ENCODE measurements at regions not wholly inside any gene's neighbourhood (a gene's known extent, or its start where the extent isn't known, plus 50 kb on each side); places are given as distances from the start of the nearest gene placed in this dataset.
"Not testable (repeated sequence)": the region's sequence is repeated elsewhere in the genome, so short reads cannot be mapped to it uniquely, and the experiment has no call there.

DNA sequence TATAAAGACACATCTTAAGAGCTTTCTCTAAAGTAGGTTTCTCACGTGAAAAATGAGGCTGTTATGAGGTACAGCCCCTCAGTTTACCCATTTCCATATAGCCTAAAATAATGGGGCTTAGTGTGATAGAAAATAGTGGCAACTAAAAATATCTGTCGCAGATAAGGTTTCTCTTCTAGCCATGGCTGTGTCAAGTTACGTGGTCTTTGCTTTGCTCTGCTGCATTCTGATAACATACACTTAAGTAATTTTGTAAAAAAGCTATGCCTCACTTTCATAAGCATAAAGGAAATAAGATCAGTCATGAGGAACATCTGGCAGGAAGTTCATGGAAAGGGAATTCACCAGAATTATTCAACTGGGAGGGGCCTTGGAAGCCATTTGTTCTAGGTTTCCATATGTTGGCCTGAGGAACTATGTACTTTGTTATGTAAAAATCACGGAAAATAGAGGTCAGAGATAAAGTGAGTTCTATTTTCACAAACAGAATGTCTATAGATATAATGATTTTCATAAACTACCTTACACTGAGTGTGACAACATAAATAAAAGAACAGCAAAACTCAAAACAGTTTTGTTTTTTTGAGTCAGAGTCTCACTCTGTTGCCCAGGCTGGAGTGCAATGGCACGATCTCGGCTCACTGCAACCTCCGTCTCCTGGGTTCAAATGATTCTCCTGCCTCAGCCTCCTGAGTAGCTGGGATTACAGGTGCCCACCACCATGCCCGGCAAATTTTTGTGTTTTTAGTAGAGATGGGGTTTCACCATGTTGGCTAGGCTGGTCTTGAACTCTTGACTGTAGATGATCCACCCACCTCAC, 195.6 kb upstream of the KRR1 start:
- no peak overlapping the region for H3K27ac ChIP-seq (ENCODE audit: low read depth, low read length)
- 62 to 73% (median 67%) methylated on average over 8 of the region's 8 CpGs for WGBS, 3 donors

DNA sequence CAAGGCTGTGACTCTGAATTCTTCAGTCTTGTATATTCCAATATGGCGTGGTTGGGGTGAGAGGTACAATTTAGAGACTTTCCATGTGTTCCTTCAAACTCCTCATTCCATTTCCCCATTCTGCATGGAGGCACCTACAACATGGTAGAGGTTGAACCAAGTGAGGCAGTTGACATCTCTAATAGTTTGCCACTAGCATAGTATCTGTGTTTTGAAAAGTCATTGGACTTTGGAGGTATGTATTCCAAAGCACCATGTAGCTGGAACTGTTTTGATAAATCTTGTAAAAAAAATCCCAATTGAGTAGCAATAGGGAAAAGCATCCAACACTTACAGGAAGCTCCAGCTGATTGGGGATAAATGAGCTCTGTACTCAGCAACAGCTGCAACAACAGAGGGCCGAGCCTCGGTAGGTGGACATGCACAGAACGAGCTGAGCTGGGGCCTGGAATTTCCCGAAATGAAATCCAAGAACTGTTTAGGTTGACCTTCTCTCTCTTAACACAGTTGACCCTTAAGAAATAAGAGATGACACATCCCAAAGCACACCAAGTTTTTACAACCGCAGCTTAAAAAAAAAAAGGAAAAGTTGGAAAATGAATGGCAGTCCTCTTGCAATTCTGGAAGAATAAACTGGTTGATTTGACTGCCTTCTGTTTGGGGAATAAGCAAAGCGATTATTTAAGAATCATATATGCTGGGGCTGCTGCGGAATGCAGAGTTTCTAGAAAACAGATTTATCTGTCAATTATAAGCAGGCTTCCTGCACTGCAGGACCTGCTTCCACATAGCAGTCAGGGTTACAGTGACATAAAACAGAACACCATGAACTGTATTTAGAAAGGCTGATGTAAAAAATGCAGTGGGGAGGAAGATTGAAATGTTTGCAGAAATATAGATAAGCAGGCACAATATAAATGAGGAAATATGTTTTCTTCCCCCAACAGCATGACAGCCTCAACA, 194.6 kb upstream of the KRR1 start:
- H3K27ac ChIP-seq (ENCODE audit: low read depth, low read length): no peak overlapping the region
- 35 to 55% (median 42%) methylated on average over 8 of the region's 8 CpGs for WGBS, 3 donors

DNA sequence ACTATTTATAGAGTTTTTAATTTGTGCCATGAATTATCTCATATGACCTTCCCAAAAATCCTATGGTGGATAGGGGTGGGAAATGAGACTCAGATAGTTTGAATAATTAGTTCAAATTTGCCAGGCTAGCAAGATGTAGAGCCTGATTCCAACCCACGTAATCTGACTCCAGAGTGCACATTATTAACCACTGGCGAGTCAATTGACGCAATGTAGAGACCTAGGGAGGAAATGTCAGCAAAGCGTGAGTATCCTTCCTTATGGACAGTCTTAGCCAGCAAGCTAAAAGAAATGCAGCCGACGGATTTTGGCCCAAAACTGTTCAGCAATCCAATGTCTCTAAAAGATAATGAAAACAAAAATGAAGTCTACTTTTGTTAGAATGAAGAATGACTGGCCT, 193.3 kb upstream of the KRR1 start:
- no peak overlapping the region for H3K27ac ChIP-seq (ENCODE audit: low read depth, low read length)
- 67 to 77% (median 76%) methylated on average over 6 of the region's 6 CpGs for WGBS, 3 donors

DNA sequence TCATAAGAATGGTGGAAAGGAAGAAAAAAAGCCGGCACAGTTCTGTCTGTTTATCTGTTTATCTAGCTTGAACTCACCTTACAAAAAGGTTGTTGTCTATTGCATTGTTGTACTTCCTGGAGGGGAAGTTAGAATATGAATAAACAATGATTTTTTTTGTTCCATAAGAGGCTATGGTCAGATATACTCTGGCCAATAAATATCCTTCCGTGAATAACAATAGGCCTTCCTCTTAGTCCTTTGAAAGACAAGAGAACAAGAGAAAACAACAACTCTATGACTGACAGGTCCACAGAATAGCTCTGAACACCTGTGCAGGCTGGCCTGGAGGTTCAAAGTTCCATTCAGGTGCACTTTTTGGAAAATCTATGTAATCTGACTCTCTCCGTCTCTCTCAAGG, 192.8 kb upstream of the KRR1 start:
- no peak overlapping the region for H3K27ac ChIP-seq (ENCODE audit: low read depth, low read length)

DNA sequence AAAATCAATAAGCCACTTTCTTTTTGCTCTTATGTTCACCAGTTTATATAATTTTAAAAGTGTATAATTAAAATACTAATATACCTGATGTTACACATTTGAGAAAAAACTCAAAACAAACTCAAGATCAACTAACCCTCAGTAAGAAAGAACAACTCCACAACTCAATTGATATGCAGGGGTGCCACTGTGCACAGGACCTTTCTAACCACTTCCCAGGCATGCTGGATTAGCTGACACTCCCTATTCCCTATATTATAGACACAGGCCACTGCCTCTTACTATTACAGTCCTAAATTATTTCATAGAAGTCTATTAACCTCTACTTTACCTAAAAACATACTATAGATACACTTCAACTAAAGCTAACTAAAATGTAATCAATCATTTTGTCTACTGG, 191.7 kb upstream of the KRR1 start:
- H3K27ac ChIP-seq (ENCODE audit: low read depth, low read length): no peak overlapping the region

More for the DNA sequence above, 192.8 kb upstream of the KRR1 start:
- WGBS, 3 donors: 25 to 85% (median 65%) methylated on average over 3 of the region's 3 CpGs

DNA sequence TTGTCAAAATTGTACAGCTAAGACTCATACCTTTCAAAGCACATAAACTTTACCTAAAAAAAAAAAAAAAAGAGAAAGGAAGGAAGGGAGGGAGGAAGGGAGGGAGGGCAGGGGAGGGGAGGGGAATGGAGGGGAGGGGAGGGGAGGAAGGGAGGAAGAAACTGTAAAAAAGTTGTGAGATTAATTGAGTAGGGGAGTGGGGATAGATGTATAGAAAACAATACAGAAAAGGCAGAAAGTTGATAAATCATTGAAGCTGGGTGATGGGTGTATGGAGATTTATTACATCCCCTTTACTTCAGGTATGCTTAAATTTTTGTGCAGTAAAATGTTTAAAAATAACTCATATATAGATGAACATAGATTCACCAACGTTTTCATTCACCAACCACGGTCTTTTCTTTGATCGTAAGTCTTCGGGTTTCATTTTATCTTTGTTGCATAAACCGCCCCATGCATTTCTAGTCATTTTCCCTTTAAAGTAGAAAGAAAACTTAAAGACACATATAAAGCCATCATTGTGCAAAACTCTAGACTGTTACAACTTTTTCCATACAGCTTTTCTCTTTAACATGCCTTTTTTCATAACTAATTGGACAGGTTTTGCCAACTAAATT, 191.2 kb upstream of the KRR1 start:
- H3K27ac ChIP-seq (ENCODE audit: low read depth, low read length): no peak overlapping the region
- 48 to 72% (median 48%) methylated on average over 5 of the region's 5 CpGs for WGBS, 3 donors

DNA sequence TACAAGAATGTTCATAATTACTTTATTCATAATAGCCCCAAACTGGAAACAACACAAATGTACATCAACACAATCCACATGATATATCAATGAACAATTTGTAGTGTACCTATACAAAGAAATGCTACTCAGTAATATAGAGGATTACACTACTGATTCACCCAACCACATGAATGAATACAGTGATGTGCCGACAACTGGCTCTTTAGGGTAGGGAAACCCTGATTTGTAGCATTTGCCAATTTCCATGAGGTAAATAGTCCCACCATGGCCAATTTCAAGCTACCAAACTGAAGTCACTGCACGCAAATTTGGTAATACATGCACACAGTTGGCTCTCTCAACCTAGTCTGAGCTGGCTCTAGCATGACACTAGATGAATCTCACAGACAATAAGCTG, 190.4 kb upstream of the KRR1 start:
- H3K27ac ChIP-seq (ENCODE audit: low read depth, low read length): no peak overlapping the region
- WGBS, 3 donors: 96 to 99% (median 98%) methylated on average over 2 of the region's 2 CpGs

DNA sequence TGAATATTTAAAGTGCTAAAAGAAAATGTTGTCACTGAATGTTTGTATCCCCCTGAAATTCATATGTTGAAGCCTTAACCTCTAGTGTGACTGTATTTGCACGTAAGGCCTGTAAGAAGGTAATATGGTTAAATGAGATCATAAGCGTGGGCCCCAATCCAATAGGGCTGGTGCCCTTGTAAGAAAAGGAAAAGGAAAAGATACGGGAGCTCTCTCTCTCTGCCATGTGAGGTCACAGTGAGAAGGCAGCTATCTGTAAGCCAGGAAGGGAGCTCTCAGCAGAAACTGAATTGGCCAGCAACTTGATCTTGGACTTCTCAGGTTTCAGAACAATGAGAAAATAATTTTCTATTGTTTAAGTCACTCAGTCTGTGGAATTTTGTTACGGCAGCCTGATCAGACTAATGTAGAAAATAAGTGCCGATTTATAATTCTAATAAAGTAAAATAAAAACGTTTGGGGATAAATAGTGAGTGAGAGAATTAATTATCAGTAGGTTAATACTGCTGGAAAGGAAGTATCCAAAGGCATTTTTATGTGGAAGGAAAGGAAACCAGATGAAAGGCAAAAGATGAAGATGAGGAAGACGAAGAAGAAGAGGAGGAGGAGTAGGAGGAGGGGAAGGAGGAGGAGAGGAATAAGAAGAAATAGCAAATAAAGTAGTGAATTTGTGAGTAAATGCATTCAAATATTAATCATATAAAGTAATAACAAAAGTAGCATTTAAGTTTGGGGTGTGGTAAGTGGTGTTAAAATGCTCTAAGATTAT, 188.5 kb upstream of the KRR1 start:
- WGBS, 3 donors: 61 to 68% (median 66%) methylated on average over 7 of the region's 7 CpGs
- no peak overlapping the region for H3K27ac ChIP-seq (ENCODE audit: low read depth, low read length)

DNA sequence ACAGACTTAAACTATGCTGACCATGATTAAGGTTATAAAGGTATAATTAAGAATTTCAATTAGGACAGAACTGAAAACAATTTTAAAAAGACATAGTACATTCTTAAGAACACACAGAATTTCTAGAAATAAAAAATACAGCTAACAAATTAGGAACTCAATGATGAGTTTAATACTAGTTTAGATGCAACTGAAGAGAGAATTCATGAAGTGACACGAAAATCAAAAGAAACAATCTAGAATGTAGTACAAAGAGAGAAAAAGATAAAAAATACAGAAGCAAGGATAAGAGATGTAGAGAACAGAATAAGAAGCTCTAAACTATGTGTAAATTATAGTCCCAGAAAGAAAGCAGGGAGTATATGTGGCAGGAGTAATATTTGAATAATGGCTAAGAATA, 187.8 kb upstream of the KRR1 start:
- H3K27ac ChIP-seq (ENCODE audit: low read depth, low read length): no peak overlapping the region
- 89 to 98% (median 94%) methylated on average over 1 of the region's 1 CpG for WGBS, 3 donors

- no peak overlapping the region for H3K27ac ChIP-seq (ENCODE audit: low read depth, low read length)
- 61 to 96% (median 93%) methylated on average over 1 of the region's 1 CpG for WGBS, 3 donors
Measured at GRCh38 chr12:75698052-75698451, 186.6 kb upstream of the KRR1 start.

GRCh38 chr12:75695926-75696325, 184.5 kb upstream of the KRR1 start:
- WGBS, 3 donors: 91 to 93% (median 91%) methylated on average over 4 of the region's 4 CpGs
- H3K27ac ChIP-seq (ENCODE audit: low read depth, low read length): no peak overlapping the region

DNA sequence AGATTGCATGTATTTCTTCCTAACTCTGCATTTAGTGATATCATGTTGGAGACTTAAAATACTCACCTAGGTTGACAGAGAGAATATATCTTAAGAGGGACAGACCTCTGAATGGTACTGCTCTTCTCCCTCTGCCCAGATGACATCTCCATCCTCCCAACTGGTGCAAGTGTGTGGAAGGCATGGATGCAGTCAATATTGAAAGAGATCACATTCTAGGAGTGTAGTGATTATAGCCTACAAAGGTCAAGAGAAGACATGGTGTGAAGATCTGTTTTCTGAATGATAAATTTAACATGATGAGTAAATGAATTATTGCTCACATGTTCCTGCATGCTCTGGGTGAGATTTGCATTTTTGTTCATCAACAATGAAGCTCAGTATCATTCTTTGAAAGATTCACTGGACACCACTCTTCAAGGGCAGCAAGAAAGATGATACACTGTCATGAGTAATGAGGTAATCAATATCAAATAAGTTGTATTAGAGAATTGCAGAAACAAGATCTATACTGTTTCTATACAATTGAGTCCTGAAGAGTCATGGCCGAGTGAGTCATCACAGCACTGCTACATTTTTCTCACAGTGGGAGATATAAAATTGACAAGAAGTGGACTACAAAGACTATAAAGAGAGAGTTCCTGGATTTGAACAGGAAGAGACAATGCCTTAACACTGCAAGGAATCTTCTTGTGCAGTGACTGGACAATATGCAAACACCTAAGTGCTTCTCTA, 183.3 kb upstream of the KRR1 start:
- 83 to 97% (median 92%) methylated on average over 1 of the region's 1 CpG for WGBS, 3 donors
- no peak overlapping the region for H3K27ac ChIP-seq (ENCODE audit: low read depth, low read length)

- no peak overlapping the region for H3K27ac ChIP-seq (ENCODE audit: low read depth, low read length)
- 57 to 66% (median 58%) methylated on average over 2 of the region's 2 CpGs for WGBS, 3 donors
Measured at GRCh38 chr12:75692876-75693275, 181.5 kb upstream of the KRR1 start.

- H3K27ac ChIP-seq (ENCODE audit: low read depth, low read length): no peak overlapping the region
- 79 to 90% (median 84%) methylated on average over 11 of the region's 11 CpGs for WGBS, 3 donors
Measured at GRCh38 chr12:75690296-75690955, 179.0 kb upstream of the KRR1 start.

DNA sequence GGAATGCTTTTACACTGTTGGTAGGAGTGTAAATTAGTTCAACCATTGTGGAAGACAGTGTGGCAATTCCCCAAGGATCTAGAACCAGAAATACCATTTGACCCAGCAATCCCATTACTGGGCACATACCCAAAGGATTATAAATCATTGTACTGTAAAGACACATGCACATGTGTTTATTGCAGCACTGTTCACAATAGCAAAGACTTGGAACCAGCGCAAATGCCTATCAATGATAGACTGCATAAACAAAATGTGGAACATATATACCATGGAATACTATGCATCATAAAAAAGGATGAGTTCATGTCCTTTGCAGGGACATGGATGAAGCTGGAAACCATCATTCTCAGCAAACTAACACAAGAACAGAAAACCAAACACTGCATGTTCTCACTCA, 174.8 kb upstream of the KRR1 start:
- not testable (repeated sequence) for H3K27ac ChIP-seq (ENCODE audit: low read depth, low read length)
- 55 to 92% (median 88%) methylated on average over 1 of the region's 1 CpG for WGBS, 3 donors

- 63 to 69% (median 68%) methylated on average over 2 of the region's 2 CpGs for WGBS, 3 donors
- H3K27ac ChIP-seq (ENCODE audit: low read depth, low read length): no peak overlapping the region
Measured at GRCh38 chr12:75685617-75686225, 174.3 kb upstream of the KRR1 start.

Measured in adipose tissue (tissue), 3 donors.